ENCODE measurements at regions not wholly inside any gene's neighbourhood (a gene's known extent, or its start where the extent isn't known, plus 50 kb on each side); places are given as distances from the start of the nearest gene placed in this dataset.

DNA sequence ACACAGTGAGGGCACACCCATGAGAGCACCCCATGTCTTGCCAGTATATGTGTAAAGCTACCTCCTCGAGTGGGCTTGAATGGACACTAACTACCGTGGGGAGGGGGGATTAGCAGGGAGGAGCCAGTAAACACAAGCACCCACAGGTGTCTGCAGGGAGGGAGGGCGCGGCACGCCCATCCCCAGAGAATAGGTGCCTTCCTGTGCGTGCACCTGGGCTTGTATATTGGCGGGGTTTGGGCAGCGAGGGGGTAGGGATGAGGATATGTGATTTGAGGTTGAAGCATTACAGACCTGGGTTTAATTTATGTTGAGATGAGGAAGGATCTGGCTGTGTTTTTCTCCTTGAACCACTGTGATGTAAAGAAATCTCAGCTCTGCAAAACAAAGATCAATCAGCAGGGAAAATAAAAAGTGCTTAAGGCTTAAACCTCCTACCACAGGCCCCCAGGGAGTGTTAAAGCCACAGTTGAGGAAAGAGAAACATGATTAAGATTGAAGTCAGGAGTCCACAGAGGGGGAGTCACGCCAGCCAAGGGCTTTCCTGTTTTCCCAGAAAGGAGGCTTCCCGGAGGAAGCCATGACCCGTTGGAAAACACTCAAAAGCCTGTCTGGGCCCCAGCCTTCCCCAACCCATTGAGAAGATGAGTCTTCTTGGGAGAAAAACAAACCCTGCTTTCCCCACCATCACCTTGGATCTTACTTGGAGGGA lies 80.0 kb downstream of the CAMK2N1 start:
- Histone ChIP-seq H3K9me3 (replicated peaks; ENCODE audit: control insufficient read depth, insufficient read depth, low read length) (no peaks in the 10 kb centered on the region), H3K79me2 (ENCODE audit: control insufficient read depth, insufficient read depth, low read length) (no peaks in the 10 kb centered on the region), H2AFZ (ENCODE audit: low read depth, low read length) (peak overlapping the region; percentile 62), H3K36me3 (ENCODE audit: control insufficient read depth in 2 of 2, extremely low read depth in 1 of 2, insufficient read depth in 2 of 2, low read length in 2 of 2) (no peaks in the 10 kb centered on the region), H3K27me3 (ENCODE audit: control insufficient read depth in 2 of 2, insufficient read depth in 2 of 2, low read length in 2 of 2) (no peaks in the 10 kb centered on the region), H3K4me2 (ENCODE audit: insufficient read depth, low read length) (no peak overlapping the region), H3K27ac (ENCODE audit: insufficient read depth, low read depth, low read length) (no peak overlapping the region), H3K9me1 (replicated peaks; ENCODE audit: control insufficient read depth, extremely low read depth, insufficient read depth, low read length) (no peaks in the 10 kb centered on the region), H4K20me1 (replicated peaks; ENCODE audit: control insufficient read depth, extremely low read depth, insufficient read depth, low read length) (no peaks in the 10 kb centered on the region), H3K4me3 (replicated peaks in 1 of 3; ENCODE audit: insufficient read depth in 1 of 3, low read depth in 1 of 3, low read length in 3 of 3) (no peak overlapping the region), H3K9ac (replicated peaks; ENCODE audit: extremely low read depth, insufficient read depth, low read length) (no peak overlapping the region), H3K4me1 (ENCODE audit: control insufficient read depth, extremely low read depth, insufficient read depth, low read length) (peaks cover 6% of the 10 kb centered on the region)
- intact Hi-C loops (cut with micrococcal nuclease), result no loop called here
- POLR2A ChIA-PET, result no interaction called here
- dilution Hi-C loops (cut with MboI; ENCODE audit: extremely low pct_ligation_motif_present, low sequenced_read_pairs), result no loop called here
- TF ChIP-seq JUN (IDR thresholded peaks at IDR 0.05; ENCODE audit: borderline replicate concordance, insufficient read depth, insufficient read length, low read depth) (no peak), FOS (IDR thresholded peaks at IDR 0.05; ENCODE audit: borderline replicate concordance, insufficient read depth, low read length) (peak; percentile 12)
- no TSS peak for BruUV-seq (replicated peaks)
- peak; percentile 63 for FAIRE-seq
- CTCF ChIA-PET, result interaction anchor here (0.9 to 1.3 kb wide), 2 partner anchors 29 to 88 kb away, joined by 4 read pairs; no protein-coding TSS in a partner anchor
- DNase-seq (ENCODE audit: low read depth, low spot score), result peak; percentile 85

DNA sequence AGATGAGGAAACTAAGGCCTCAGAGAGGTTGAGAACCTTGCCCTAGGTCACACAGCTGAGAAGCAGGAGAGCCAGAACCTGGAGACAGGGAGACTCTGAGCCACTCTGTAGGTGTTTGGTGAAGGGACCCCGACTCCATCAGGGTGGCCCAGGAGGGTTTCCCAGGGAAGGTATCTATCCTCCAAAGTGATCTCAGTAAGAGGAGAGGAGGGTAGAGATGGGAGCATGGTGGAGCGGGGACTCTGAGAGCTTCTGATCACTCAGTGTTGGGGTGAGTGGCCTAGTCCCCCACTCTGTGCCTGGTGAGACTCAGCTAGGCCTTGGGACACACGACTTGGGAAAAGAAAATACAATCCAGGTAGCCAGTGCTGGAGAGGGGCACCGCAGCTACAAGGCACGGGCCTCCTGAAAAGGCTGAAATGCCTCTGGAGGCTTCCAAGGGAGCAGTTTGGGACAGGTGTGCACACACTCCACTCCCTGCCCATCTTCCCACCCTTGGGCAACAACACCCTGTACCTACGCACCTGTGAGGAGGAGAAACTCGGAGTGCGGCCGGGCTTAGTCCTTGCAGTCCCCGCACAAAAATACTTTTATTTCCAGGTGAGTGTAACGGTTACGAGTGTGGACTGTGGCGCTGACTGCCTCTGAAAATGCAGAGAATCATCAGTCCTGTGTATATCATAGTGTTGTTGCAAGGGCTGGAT lies 80.8 kb downstream of the CAMK2N1 start:
- no peaks in the 10 kb centered on the region for H3K9me1 ChIP-seq (replicated peaks; ENCODE audit: control insufficient read depth, extremely low read depth, insufficient read depth, low read length)
- H3K36me3 ChIP-seq (ENCODE audit: control insufficient read depth in 2 of 2, extremely low read depth in 1 of 2, insufficient read depth in 2 of 2, low read length in 2 of 2), result no peaks in the 10 kb centered on the region
- no peaks in the 10 kb centered on the region for H3K27me3 ChIP-seq (ENCODE audit: control insufficient read depth in 2 of 2, insufficient read depth in 2 of 2, low read length in 2 of 2)
- ChIA-PET POLR2A (no interaction called here), CTCF (interaction anchor here (0.9 kb wide), 1 partner anchor 89 kb away, joined by 4 read pairs; no protein-coding TSS in a partner anchor)
- H3K4me2 ChIP-seq (ENCODE audit: insufficient read depth, low read length), result no peak overlapping the region
- no TSS peak for BruUV-seq (replicated peaks)
- intact Hi-C loops (cut with micrococcal nuclease), result no loop called here
- TF ChIP-seq MYC (IDR thresholded peaks at IDR 0.05; ENCODE audit: low read depth, low read length), result no peak
- TF ChIP-seq GATA2 (IDR thresholded peaks at IDR 0.05; ENCODE audit: insufficient read depth, insufficient read length, low read depth, low read length), result no peak
- TF ChIP-seq CTCF (IDR thresholded peaks at IDR 0.05; ENCODE audit: extremely low read depth in 1 of 2, insufficient read depth in 1 of 2, low read depth in 1 of 2, low read length in 2 of 2), result no peak
- no peak for TF ChIP-seq JUN (IDR thresholded peaks at IDR 0.05; ENCODE audit: borderline replicate concordance, insufficient read depth, insufficient read length, low read depth)
- TF ChIP-seq POLR2AphosphoS5 (IDR thresholded peaks at IDR 0.05; ENCODE audit: insufficient read depth, low read depth, low read length), result no peak
- TF ChIP-seq FOS (IDR thresholded peaks at IDR 0.05; ENCODE audit: borderline replicate concordance, insufficient read depth, low read length), result no peak
- no peak for TF ChIP-seq MAX (IDR thresholded peaks at IDR 0.05; ENCODE audit: insufficient read depth, insufficient read length)
- no peak for TF ChIP-seq POLR2A (IDR thresholded peaks at IDR 0.05; ENCODE audit: low read depth, low read length)
- no peak for TF ChIP-seq EZH2 (IDR thresholded peaks at IDR 0.05; ENCODE audit: borderline replicate concordance, low read depth, low read length, severe bottlenecking)
- no peak overlapping the region for H3K4me3 ChIP-seq (replicated peaks in 1 of 3; ENCODE audit: insufficient read depth in 1 of 3, low read depth in 1 of 3, low read length in 3 of 3)
- no peaks in the 10 kb centered on the region for H3K79me2 ChIP-seq (ENCODE audit: control insufficient read depth, insufficient read depth, low read length)
- H2AFZ ChIP-seq (ENCODE audit: low read depth, low read length), result no peak overlapping the region
- H3K9ac ChIP-seq (replicated peaks; ENCODE audit: extremely low read depth, insufficient read depth, low read length), result no peak overlapping the region
- FAIRE-seq, result no peak
- dilution Hi-C loops (cut with MboI; ENCODE audit: extremely low pct_ligation_motif_present, low sequenced_read_pairs), result no loop called here
- no peak overlapping the region for H3K27ac ChIP-seq (ENCODE audit: insufficient read depth, low read depth, low read length)
- H3K4me1 ChIP-seq (ENCODE audit: control insufficient read depth, extremely low read depth, insufficient read depth, low read length), result peaks cover 6% of the 10 kb centered on the region
- DNase-seq (ENCODE audit: low read depth, low spot score), result no peak
- no peaks in the 10 kb centered on the region for H4K20me1 ChIP-seq (replicated peaks; ENCODE audit: control insufficient read depth, extremely low read depth, insufficient read depth, low read length)
- H3K9me3 ChIP-seq (replicated peaks; ENCODE audit: control insufficient read depth, insufficient read depth, low read length), result no peaks in the 10 kb centered on the region
